H1 (cell line): ENCODE measurements at regions not wholly inside any gene's neighbourhood (a gene's known extent, or its start where the extent isn't known, plus 50 kb on each side); places are given as distances from the start of the nearest gene placed in this dataset.

Source experiments
- BACH1 ChIP-seq: IDR thresholded peaks from 2 replicates; pipeline ENCODE4 v1.6.1; 2012; ENCODE audit warnings: low read length, improper control_type of control experiment
- CBX5 ChIP-seq: fragments of 300-800, 300-1000 bp; sonication (generic); IDR thresholded peaks from 2 replicates; pipeline ENCODE4 v1.7.1; 2016; ENCODE audit warnings: antibody characterized with exemption, low read length, low read depth
- NANOG ChIP-seq: IDR thresholded peaks from 2 replicates; pipeline ENCODE4 v1.6.1; 2011; ENCODE audit warnings: low read length, low read depth, mild to moderate bottlenecking, inconsistent platforms; ENCODE audit not compliant: insufficient read depth, poor library complexity, severe bottlenecking
- TF ChIP-seq, protein P1 (sequence below): IDR thresholded peaks from 2 replicates; pipeline ENCODE4 v1.6.1; 2012; ENCODE audit warnings: inconsistent platforms

DNA sequence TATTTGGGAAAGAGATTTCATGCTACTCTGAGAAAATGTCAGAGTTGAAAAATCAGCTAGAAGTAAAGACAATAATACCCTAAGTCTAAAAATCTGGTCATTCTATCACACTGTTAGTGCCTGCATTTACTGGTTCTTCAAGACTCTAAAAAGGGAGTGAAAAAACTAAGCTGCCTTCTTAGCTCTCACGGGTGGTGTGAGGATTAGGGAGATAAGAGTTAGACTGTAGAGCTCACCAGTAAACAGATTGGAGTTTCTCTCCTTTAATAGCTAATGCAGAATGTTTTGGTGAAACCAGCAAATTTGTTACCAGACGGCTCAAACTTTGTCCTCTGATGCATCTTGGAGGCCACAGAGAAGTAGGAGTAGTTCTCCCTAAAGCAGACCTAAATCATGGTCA lies 135.0 kb upstream of the OTX2 start (continued):
- TF ChIP-seq, protein P1, sequence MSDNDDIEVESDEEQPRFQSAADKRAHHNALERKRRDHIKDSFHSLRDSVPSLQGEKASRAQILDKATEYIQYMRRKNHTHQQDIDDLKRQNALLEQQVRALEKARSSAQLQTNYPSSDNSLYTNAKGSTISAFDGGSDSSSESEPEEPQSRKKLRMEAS = no peak
- TF ChIP-seq CBX5 = no peak
- TF ChIP-seq BACH1 = no peak
- no peak for TF ChIP-seq NANOG
